ENCODE measurements at regions not wholly inside any gene's neighbourhood (a gene's known extent, or its start where the extent isn't known, plus 50 kb on each side); places are given as distances from the start of the nearest gene placed in this dataset.
"Not testable (repeated sequence)": the region's sequence is repeated elsewhere in the genome, so short reads cannot be mapped to it uniquely, and the experiment has no call there.

GRCh38 chr3:81886081-81886480, 124.6 kb upstream of the GBE1 start:
- DNase-seq = no peak

- DNase-seq = no peak
These were observed 123.3 kb upstream of the GBE1 start for GRCh38 chr3:81884791-81885190.

- no peak for DNase-seq
These were observed 115.4 kb upstream of the GBE1 start for GRCh38 chr3:81876826-81877225.

DNA sequence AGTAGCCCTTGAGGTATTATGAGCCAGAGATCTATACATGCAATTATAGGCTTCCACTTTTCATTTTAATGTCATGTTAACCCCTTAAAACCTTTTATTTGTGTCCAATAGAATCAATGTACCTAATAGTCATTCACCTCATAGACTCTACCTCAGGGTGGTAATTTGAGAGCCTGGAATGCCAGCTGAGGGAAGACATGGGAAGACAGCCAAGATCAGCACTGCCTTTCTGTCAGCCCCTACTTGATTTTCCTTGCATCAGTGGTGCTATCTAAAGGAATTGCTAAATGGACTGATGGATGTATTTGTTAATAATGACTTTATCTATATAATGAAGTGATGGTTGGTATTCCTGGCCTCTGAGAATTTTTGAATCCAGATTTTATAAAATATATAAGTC, 113.3 kb upstream of the GBE1 start:
- no peak for DNase-seq

DNA sequence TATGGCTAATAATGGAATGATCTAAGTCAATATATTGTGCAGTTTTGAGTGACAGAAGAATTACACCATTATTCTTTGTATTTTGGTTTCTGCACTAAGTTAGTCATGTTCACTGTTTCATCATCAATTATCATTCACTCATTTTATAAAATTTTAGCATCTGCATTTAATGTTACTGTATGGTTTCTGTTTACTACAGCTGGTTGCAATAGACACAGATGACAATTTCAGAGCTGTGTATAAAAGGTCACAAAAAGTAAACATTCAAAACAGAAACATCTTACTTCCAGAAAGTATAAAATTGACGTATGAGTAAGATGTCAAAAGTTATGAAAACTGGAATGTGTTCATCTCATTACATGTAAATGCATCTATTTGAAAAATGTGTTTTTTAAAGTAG, 111.1 kb upstream of the GBE1 start:
- no peak for DNase-seq

DNA sequence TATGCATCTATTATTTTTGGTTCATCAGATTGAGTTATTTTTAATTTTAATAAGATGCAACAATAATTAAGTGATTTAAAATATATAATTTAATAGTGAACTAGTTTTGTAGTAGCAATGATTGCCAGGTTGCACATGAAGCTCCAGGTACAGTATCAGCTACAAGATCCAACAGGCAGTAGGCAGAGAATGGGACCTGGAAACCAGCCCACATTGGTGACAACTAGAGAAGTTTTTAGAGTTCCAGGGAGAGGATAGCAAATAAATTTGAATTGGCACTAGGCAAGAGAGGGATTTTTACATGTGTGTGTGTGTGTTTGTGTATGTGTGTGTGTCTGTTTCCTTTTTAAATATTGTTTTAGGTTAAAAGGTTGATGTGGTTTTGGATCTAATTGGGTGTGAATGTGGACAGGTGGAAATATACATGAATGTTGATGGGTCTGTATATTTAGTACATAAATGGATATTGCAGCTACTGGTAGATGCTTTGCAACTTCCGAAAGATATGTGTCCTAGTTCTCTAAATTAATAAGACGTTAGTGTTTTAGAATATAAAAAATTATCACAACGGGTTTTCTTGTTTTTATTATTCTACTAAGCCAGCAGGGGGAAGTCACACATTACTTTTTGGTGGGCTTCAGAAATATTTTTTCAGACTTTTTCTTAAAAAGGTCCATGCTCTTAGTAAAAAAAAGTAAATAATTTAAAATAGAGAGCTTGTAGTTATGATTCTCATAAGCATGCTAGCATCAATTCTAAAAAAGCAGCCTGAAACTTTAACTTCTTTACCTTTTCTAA, 110.1 kb upstream of the GBE1 start:
- no peak for DNase-seq

DNA sequence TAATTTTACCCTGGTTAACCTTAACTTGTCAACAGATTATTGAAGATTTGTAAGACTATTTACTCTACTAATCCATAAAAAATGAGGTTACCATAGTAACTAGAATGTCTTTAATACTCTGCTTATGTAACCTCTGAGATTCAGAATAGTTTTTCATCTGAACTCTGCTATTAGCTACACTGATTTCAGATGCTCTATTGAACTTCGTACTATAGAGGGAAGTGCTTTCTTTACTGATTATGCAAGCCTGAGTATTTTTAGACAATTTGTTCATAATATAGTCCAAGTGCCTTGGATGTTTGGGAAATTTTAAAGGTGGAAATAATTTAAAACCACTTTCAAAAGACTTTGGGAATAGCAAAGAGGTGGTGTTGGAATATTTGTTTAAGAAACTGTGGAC, 107.9 kb upstream of the GBE1 start:
- no peak for DNase-seq

DNA sequence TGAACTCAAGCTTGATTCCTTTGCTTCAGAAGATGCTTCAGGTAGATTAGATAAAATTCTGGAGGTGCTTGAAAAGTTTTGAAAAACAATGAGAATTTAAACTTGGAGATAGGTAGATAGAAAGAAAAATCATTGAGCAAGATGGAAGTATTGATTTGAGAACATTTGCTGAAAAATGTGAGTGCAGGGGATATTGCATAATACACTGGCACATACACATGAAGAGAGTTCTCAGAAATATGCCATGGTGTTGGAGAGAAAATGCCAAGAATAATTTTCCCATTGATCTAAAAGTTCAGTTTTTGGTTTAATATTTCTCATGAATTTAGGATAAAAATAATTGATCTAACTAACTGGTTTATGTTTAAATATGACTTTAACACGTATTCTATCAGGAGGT, 107.2 kb upstream of the GBE1 start:
- DNase-seq = no peak

- DNase-seq = no peak
These were observed 106.4 kb upstream of the GBE1 start for GRCh38 chr3:81867875-81868274.

GRCh38 chr3:81865164-81865563, 103.7 kb upstream of the GBE1 start:
- not testable (repeated sequence) for DNase-seq

- DNase-seq = no peak
These were observed 102.8 kb upstream of the GBE1 start for GRCh38 chr3:81864272-81864671.

GRCh38 chr3:81863756-81864155, 102.3 kb upstream of the GBE1 start:
- no peak for DNase-seq

DNA sequence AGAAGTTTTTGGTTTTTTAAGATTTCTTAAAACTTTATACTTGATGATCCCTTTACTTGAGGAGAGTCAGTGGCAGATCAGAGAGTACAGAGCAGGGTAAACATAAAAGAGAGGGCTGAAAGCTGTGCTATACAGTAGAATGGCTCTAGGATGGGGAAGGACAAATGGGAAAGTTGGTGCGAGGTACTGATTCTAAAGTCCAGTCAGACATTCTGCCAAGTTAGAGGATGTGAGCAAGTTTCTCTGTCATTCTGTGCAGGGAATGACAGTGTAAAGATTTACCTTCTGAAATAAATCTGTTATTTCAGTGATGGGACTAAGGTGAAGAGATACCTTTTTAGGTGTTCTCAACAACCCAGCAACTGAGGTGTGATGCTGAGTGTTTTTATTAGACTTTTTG, 100.1 kb upstream of the GBE1 start:
- DNase-seq = no peak

DNA sequence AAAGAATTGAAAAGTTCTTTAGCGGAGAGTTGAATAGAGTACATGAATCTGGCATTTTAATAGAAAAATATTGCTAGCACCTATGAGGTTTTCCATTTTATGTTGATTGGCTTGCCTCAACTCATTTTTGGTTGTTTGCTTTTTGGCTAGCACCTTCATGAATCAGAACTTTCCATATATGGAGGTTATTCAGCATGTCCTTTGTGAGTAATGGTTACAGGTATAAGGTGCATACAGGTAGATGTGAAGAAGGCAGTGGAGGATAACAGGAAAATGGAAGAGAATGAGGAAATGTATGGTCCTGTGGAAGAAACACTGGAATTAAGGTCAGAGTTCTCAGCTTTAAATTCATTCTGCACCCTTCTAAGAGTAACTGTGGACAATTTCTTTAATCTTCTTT, 98.1 kb upstream of the GBE1 start:
- no peak for DNase-seq

- no peak for DNase-seq
These were observed 92.0 kb upstream of the GBE1 start for GRCh38 chr3:81853431-81853830.

- DNase-seq = no peak
These were observed 89.7 kb upstream of the GBE1 start for GRCh38 chr3:81851176-81851575.

- no peak for DNase-seq
These were observed 85.5 kb upstream of the GBE1 start for GRCh38 chr3:81846988-81847387.

- DNase-seq = no peak
These were observed 80.1 kb upstream of the GBE1 start for GRCh38 chr3:81841540-81841939.

GRCh38 chr3:81839504-81840094, 78.2 kb upstream of the GBE1 start:
- DNase-seq = no peak

DNA sequence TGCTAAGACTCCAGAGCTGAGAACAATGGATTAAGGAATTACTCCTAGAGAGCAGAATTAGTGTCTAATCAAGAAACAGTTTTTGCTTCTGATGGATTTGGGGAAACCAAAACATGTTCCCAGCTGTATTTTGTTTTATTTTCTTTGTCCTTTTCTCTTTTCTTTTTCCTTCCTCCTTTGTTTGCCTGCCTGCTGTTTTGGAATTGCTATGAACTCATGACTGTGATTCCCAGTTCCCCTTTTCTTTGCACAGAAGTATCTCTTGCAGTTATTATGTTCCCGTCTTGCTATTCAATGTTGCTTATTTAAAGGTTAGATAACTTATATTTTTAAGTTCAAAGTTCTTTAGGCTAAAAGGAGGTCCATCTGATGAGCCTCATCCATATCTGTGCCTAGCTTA, 77.0 kb upstream of the GBE1 start:
- DNase-seq = no peak

- no peak for DNase-seq
These were observed 75.7 kb upstream of the GBE1 start for GRCh38 chr3:81837071-81837593.

DNA sequence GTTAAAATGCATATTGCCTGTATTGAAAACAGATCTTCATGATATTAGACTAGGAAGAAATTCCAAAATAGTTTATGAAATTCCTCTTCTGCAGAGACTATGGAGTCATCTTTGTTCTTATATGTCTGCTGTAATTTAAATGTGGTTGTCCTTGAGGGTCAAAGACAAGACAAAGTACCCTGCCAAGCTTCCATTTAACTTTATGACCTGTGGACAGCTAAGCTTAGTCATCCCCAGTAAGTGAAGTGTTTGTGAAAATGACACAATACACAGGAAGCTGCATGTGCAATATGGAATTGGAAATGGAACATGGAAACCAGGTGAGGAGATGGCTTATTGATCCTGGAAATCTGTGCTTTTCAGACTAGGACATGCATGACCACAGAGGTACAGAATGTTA, 68.5 kb upstream of the GBE1 start:
- no peak for DNase-seq

GRCh38 chr3:81829272-81829671, 67.8 kb upstream of the GBE1 start:
- not testable (repeated sequence) for DNase-seq

- DNase-seq = peak; percentile 28
These were observed 62.5 kb upstream of the GBE1 start for GRCh38 chr3:81823882-81824395.

Measured in midbrain (tissue), 1 donor.